SK-N-SH (cell line): ENCODE measurements at regions not wholly inside any gene's neighbourhood (a gene's known extent, or its start where the extent isn't known, plus 50 kb on each side); places are given as distances from the start of the nearest gene placed in this dataset.

Experiments used
- CTCF ChIA-PET: fragments of 300-600, 350-600 bp; formaldehyde crosslinking; extraction: SDS; loops from one replicate; lab custom pipeline; 2021; lab: Yijun Ruan, JAX
- POLR2A ChIA-PET: fragments of 350-600 bp; sonication (Branson Sonifier 250); formaldehyde crosslinking; extraction: SDS; loops from one replicate; lab custom pipeline; 2020; ENCODE audit warnings: antibody characterized with exemption, inconsistent platforms; lab: Yijun Ruan, JAX
- DNase-seq: peaks from one replicate; pipeline ENCODE4 v3.0.0; 2012
- H2AFZ ChIP-seq: fragments of 200-600 bp; sonication (generic); 2 replicates; pipeline ENCODE4 v1.8.1; 2016; ENCODE audit warnings: antibody characterized with exemption, mild to moderate bottlenecking, low read depth
- H3F3A ChIP-seq: fragments of 200-600 bp; sonication (generic); replicated peaks from 2 replicates; pipeline ENCODE3; 2016; ENCODE audit warnings: antibody characterized with exemption, mild to moderate bottlenecking; ENCODE audit not compliant: insufficient read depth
- H3K27ac ChIP-seq, 2 experiments: fragments of 200-500 bp in 1 of 2; fragments of 200-600 bp in 1 of 2; sonication (Bioruptor generic) in 1 of 2; sonication (generic), shearing (Covaris generic) in 1 of 2; 2 replicates each; pipeline versions ENCODE4 v1.5.1 to v1.6.1; 2014 to 2016; ENCODE audit warnings: low read depth in 2 of 2, inconsistent platforms in 1 of 2, low read length in 1 of 2, mild to moderate bottlenecking in 1 of 2, mixed read lengths in 1 of 2
- H3K27me3 ChIP-seq: fragments of 200-600 bp; sonication (generic), shearing (Covaris generic); 2 replicates; pipeline ENCODE4 v1.6.1; 2016; ENCODE audit warnings: mixed run types; ENCODE audit not compliant: insufficient read depth
- H3K36me3 ChIP-seq, 2 experiments: fragments of 200-500 bp in 1 of 2; fragments of 200-600 bp in 1 of 2; sonication (Bioruptor generic) in 1 of 2; sonication (generic) in 1 of 2; replicated peaks in 1 of 2; 2 replicates each; pipeline versions ENCODE3 to v1.5.1; 2014 to 2016; ENCODE audit warnings: low read length in 1 of 2, mild to moderate bottlenecking in 1 of 2; ENCODE audit not compliant: insufficient read depth in 2 of 2, control insufficient read depth in 1 of 2
- H3K4me1 ChIP-seq, 2 experiments: fragments of 200-500 bp in 1 of 2; fragments of 200-600 bp in 1 of 2; sonication (Bioruptor generic) in 1 of 2; sonication (generic), shearing (Covaris generic) in 1 of 2; 2 replicates each; pipeline versions ENCODE4 v1.5.1 to v1.6.1; 2014 to 2016; ENCODE audit warnings: low read depth in 1 of 2, low read length in 1 of 2, mixed run types in 1 of 2; ENCODE audit not compliant: insufficient read depth in 2 of 2, control insufficient read depth in 1 of 2
- H3K4me2 ChIP-seq: fragments of 200-600 bp; sonication (generic), shearing (Covaris generic); 2 replicates; pipeline ENCODE4 v1.6.1; 2017; ENCODE audit warnings: mixed run types
- H3K4me3 ChIP-seq, 2 experiments: fragments of 200-500 bp in 1 of 2; fragments of 200-600 bp in 1 of 2; sonication (Bioruptor generic) in 1 of 2; sonication (generic), shearing (Covaris generic) in 1 of 2; 2 replicates each; pipeline versions ENCODE4 v1.5.1 to v1.8.1; 2014 to 2016; ENCODE audit warnings: low read depth in 2 of 2, inconsistent platforms in 1 of 2, low read length in 1 of 2, mild to moderate bottlenecking in 1 of 2, mixed read lengths in 1 of 2, moderate library complexity in 1 of 2
- H3K79me2 ChIP-seq: fragments of 200-600 bp; sonication (generic); 2 replicates; pipeline ENCODE4 v1.8.1; 2017; ENCODE audit warnings: mild to moderate bottlenecking; ENCODE audit not compliant: insufficient read depth
- H3K9ac ChIP-seq: fragments of 200-600 bp; sonication (generic); 2 replicates; pipeline ENCODE4 v1.6.1; 2017; ENCODE audit warnings: mixed run types
- H3K9me2 ChIP-seq: fragments of 200-600 bp; sonication (generic); 2 replicates; pipeline ENCODE4 v1.6.1; 2017; ENCODE audit warnings: mixed run types
- H3K9me3 ChIP-seq: fragments of 200-600 bp; sonication (generic); 2 replicates; pipeline ENCODE4 v1.6.1; 2017; ENCODE audit warnings: mixed run types, mild to moderate bottlenecking, moderate library complexity
- H4K20me1 ChIP-seq: fragments of 200-600 bp; sonication (generic); 2 replicates; pipeline ENCODE4 v1.6.1; 2017; ENCODE audit warnings: mild to moderate bottlenecking, mixed run types; ENCODE audit not compliant: insufficient read depth
- FOXJ3 ChIP-seq: sonication (generic); formaldehyde crosslinking; IDR thresholded peaks from 2 replicates; pipeline ENCODE4 v1.5.1; 2020; ENCODE audit warnings: mild to moderate bottlenecking, missing genetic modification reagents
- FOXM1 ChIP-seq: IDR thresholded peaks from 2 replicates; pipeline ENCODE4 v1.4.0; 2012; ENCODE audit warnings: low read depth, mild to moderate bottlenecking
- GABPA ChIP-seq: IDR thresholded peaks from 2 replicates; pipeline ENCODE4 v1.4.0; 2012; ENCODE audit warnings: low read depth, mild to moderate bottlenecking
- GATA2 ChIP-seq: sonication (generic); formaldehyde crosslinking; IDR thresholded peaks from 2 replicates; pipeline ENCODE4 v1.5.0; 2020; ENCODE audit warnings: mild to moderate bottlenecking, missing genetic modification reagents
- MEF2A ChIP-seq: IDR thresholded peaks from 2 replicates; pipeline ENCODE4 v1.4.0; 2012; ENCODE audit warnings: low read depth, borderline replicate concordance
- MXI1 ChIP-seq: IDR thresholded peaks from 2 replicates; pipeline ENCODE4 v1.6.1; 2012; ENCODE audit warnings: mild to moderate bottlenecking, low read depth, low read length, improper control_type of control experiment
- NFIC ChIP-seq: IDR thresholded peaks from 2 replicates; pipeline ENCODE4 v1.4.0; 2012; ENCODE audit warnings: borderline replicate concordance
- PBX3 ChIP-seq: IDR thresholded peaks from 2 replicates; pipeline ENCODE4; 2012
- POLR2AphosphoS5 ChIP-seq: IDR thresholded peaks from 2 replicates; pipeline ENCODE4 v1.6.1; 2012; ENCODE audit warnings: low read depth, low read length
- RAD21 ChIP-seq: IDR thresholded peaks from 2 replicates; pipeline ENCODE4 v1.6.1; 2012; ENCODE audit warnings: mild to moderate bottlenecking, low read length
- REST ChIP-seq: IDR thresholded peaks from 2 replicates; pipeline ENCODE4 v1.6.1; 2012; ENCODE audit warnings: mild to moderate bottlenecking, low read depth, low read length, moderate library complexity
- RFX5 ChIP-seq: IDR thresholded peaks from 2 replicates; pipeline ENCODE4 v1.6.1; 2012; ENCODE audit warnings: mild to moderate bottlenecking, improper control_type of control experiment, low read length
- RXRA ChIP-seq: IDR thresholded peaks from 2 replicates; pipeline ENCODE4 v1.4.0; 2012; ENCODE audit warnings: low read depth, mild to moderate bottlenecking, borderline replicate concordance
- WGBS: methylation state at CpG from one replicate; pipeline ENCODE4 v1.1.6; 2017; ENCODE audit warnings: low lambda C conversion rate; 5-methylcytosine and 5-hydroxymethylcytosine counted together
- TF ChIP-seq, protein P1 (sequence below): fragments of 150-350 bp; IDR thresholded peaks from 2 replicates; pipeline ENCODE4 v1.6.1; 2016; ENCODE audit warnings: mild to moderate bottlenecking, low read depth, low read length
- TF ChIP-seq, protein P2 (sequence below): fragments of 150-350 bp; IDR thresholded peaks from 2 replicates; pipeline ENCODE4 v1.6.1; 2017; ENCODE audit warnings: antibody characterized with exemption, low read length, low read depth, borderline replicate concordance
- TF ChIP-seq, protein P3 (sequence below): IDR thresholded peaks from 2 replicates; pipeline ENCODE4 v1.4.0; 2012; ENCODE audit warnings: low read depth
- TF ChIP-seq, protein P4 (sequence below): IDR thresholded peaks from 2 replicates; pipeline ENCODE4 v1.4.0; 2012; ENCODE audit warnings: low read depth, borderline replicate concordance

DNA sequence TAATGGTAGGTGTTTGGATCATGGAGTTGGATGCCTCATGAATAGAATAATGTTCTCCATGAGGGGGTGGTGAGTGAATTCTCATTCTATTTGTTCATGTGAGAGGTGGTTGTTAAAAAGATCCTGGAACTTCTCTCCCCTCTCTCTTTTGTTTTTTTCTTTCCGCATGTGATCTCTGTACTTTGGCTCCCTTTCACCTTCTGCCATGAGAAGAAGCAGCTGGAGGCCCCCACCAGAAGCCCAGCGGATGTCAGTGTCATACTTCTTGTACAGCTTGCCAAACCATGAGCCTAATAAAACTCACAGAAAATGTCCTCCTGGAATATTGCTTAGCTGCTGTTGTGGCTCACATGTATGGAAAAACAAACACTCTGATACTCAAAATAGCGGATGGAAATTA lies 1212.3 kb upstream of the NCAM2 start:
- no peaks in the 10 kb centered on the region for H3K27me3 ChIP-seq
- DNase-seq, result no peak
- H4K20me1 ChIP-seq, result no peaks in the 10 kb centered on the region
- TF ChIP-seq, protein P1, sequence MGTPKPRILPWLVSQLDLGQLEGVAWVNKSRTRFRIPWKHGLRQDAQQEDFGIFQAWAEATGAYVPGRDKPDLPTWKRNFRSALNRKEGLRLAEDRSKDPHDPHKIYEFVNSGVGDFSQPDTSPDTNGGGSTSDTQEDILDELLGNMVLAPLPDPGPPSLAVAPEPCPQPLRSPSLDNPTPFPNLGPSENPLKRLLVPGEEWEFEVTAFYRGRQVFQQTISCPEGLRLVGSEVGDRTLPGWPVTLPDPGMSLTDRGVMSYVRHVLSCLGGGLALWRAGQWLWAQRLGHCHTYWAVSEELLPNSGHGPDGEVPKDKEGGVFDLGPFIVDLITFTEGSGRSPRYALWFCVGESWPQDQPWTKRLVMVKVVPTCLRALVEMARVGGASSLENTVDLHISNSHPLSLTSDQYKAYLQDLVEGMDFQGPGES, result no peak
- TF ChIP-seq RFX5 (no peak), GATA2 (CRISPR knock-in tag) (no peak), MEF2A (no peak), RAD21 (no peak), FOXJ3 (CRISPR knock-in tag) (no peak), NFIC (no peak), REST (no peak), POLR2AphosphoS5 (no peak), RXRA (no peak), GABPA (no peak), PBX3 (no peak), MXI1 (no peak), FOXM1 (no peak)
- TF ChIP-seq, protein P2, sequence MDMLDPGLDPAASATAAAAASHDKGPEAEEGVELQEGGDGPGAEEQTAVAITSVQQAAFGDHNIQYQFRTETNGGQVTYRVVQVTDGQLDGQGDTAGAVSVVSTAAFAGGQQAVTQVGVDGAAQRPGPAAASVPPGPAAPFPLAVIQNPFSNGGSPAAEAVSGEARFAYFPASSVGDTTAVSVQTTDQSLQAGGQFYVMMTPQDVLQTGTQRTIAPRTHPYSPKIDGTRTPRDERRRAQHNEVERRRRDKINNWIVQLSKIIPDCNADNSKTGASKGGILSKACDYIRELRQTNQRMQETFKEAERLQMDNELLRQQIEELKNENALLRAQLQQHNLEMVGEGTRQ, result no peak
- TF ChIP-seq, protein P3, sequence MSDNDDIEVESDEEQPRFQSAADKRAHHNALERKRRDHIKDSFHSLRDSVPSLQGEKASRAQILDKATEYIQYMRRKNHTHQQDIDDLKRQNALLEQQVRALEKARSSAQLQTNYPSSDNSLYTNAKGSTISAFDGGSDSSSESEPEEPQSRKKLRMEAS, result no peak
- TF ChIP-seq, protein P4, sequence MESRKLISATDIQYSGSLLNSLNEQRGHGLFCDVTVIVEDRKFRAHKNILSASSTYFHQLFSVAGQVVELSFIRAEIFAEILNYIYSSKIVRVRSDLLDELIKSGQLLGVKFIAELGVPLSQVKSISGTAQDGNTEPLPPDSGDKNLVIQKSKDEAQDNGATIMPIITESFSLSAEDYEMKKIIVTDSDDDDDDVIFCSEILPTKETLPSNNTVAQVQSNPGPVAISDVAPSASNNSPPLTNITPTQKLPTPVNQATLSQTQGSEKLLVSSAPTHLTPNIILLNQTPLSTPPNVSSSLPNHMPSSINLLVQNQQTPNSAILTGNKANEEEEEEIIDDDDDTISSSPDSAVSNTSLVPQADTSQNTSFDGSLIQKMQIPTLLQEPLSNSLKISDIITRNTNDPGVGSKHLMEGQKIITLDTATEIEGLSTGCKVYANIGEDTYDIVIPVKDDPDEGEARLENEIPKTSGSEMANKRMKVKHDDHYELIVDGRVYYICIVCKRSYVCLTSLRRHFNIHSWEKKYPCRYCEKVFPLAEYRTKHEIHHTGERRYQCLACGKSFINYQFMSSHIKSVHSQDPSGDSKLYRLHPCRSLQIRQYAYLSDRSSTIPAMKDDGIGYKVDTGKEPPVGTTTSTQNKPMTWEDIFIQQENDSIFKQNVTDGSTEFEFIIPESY, result no peak
- TF ChIP-seq, all 33 proteins: peak for 0
- Histone ChIP-seq H3K4me3 (no peak overlapping the region), H3K9me3 (no peaks in the 10 kb centered on the region), H2AFZ (no peak overlapping the region), H3K79me2 (no peaks in the 10 kb centered on the region), H3K36me3 (no peaks in the 10 kb centered on the region), H3K9me2 (no peaks in the 10 kb centered on the region), H3K27ac (no peak overlapping the region), H3K4me1 (no peaks in the 10 kb centered on the region), H3K9ac (no peak overlapping the region), H3K4me2 (no peak overlapping the region), H3F3A (no peaks in the 10 kb centered on the region)
- CTCF ChIA-PET, result interaction anchor here (0.9 kb wide), 1 partner anchor 12 kb away, joined by 3 read pairs; no protein-coding TSS in a partner anchor
- 29% methylated on average over 3 of the region's 3 CpGs for WGBS
- POLR2A ChIA-PET, result no interaction called here
